NOMO-1 treated with DMSO at 0.1 percent for 48 hours (cell line): ENCODE measurements at regions not wholly inside any gene's neighbourhood (a gene's known extent, or its start where the extent isn't known, plus 50 kb on each side); places are given as distances from the start of the nearest gene placed in this dataset.

Source experiments
- DNase-seq: peaks from one replicate; lab custom pipeline; 2025; ENCODE audit not compliant: unreplicated experiment; lab: John Stamatoyannopoulos, UW

DNA sequence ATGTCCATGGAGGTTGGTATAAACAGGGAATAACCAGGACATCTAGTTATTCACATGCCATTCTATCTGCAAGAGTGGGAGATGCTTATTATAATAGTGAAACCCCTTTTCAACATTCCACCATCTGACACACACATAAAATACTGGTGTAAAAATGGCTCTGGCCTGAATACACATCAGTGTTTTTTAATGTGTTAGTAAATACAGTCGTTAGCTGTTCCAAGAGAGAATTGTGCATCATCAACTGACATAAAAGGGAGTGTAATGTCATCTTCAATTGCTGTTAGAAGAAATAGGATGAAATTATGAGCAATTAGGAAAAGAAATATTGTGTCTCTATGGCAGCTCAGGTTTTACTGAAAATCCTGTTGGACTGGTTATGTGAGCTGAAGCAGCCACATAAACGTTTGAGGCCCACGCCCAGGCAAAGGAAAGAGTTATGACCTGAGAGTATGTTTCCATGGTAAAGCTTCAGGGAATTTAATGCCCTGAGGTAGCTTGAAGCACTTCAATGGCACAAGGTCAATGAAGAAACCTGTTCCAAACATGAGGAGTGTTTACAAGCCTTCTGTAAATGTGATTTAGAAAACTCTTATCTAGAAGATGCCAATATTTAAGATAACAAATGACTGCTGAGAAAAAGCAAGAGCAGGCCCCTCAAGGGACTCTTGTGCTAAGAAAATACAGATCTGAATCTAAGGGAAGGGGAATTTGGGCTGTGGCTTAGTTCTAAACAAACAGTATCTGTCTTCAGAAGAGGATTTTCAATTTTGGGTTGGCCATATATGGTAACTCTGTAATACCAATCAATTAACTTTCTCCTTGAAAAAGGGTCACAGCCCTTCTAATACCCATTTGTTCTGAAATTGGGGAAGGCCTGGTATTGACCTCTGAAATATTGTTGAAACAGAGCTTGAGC lies 384.3 kb downstream of the SEC16B start:
- no peak for DNase-seq

- DNase-seq: no peak
Measured at GRCh38 chr1:177573901-177574300, 396.0 kb downstream of the SEC16B start.

- no peak for DNase-seq
Measured at GRCh38 chr1:177571485-177572076, 398.3 kb downstream of the SEC16B start.

- DNase-seq: no peak
Measured at GRCh38 chr1:177571076-177571475, 398.8 kb downstream of the SEC16B start.

- no peak for DNase-seq
Measured at GRCh38 chr1:177569476-177569875, 398.7 kb downstream of the BRINP2 start.

- no peak for DNase-seq
Measured at GRCh38 chr1:177568622-177569021, 397.9 kb downstream of the BRINP2 start.

DNA sequence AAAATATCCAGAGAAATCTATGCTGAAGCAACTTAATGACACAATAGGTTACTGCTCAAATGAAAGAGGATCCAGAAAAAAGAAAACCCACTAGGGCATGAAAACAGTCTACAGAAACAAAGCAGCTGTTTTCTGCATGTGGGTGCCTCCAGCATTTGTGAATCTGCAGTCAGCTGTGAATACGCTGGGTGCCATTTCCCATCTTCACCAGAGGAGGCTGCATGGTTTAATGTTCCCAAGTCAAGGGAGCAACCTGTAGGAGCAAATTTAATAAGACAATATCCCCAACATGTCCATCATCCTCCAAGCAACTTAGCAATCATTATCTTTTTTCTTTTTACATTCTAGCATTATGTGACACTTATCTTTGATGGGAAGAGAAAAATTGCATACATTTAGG lies 396.6 kb downstream of the BRINP2 start:
- DNase-seq: no peak

- DNase-seq: no peak
Measured at GRCh38 chr1:177566495-177566894, 395.7 kb downstream of the BRINP2 start.

DNA sequence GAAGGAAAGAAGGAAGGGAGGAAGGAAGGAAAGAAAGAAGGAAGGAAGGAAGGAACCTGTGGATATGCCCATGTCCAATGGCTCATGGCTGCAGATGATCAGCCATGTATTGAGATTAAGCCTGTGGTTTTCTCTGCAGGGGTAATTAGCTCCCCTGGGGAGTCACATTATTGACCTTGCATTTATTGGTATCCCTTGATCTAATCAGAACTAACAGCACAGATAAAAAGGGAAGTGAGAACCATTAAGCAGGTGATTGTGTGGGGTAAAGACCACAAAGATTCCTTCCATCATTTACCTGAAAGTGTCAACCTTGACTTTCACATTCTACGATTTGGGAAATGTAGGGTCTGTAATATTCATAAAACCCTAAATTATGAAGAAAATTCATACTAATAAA lies 390.7 kb downstream of the BRINP2 start:
- no peak for DNase-seq

DNA sequence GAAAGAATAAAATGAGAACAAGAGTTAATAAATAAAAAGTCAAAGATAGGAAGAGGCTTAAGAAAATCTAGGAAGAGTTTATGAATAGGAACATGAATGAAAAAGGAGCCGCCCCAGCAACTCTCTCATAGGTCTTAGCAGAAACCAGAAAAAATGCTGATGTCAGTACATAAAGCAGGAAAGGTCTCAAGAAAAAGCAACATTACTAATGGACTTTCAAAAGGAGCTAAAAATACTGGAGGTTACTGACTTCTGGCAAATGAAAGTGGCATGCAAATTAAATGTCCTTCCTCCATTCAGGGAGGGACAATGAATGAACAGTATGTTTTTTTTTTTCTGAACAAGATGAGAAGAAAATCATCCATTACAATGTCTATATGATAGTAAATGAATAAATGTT lies 387.6 kb downstream of the BRINP2 start:
- DNase-seq: no peak

- DNase-seq: no peak
Measured at GRCh38 chr1:177556163-177556562, 385.4 kb downstream of the BRINP2 start.

- no peak for DNase-seq
Measured at GRCh38 chr1:177547200-177547599, 376.4 kb downstream of the BRINP2 start.

DNA sequence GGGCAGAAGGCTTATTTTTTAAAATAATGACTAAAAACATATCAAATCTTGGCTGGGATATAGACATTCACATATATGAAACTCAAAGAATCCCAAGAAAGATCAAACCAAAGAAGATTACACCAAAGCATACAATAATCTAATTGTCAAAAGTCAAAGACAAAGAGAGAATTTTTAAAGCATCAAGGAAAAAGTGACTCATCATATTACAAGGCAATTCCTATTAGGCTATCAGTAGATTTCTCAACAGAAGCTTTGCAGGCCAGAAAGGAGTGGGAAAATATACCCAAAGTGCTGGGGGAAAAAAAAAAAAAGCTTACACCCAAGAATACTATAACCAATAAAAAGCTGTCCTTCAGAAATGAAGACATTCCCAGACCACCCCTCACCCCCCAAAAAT lies 375.6 kb downstream of the BRINP2 start:
- no peak for DNase-seq

- no peak for DNase-seq
Measured at GRCh38 chr1:177526201-177526600, 355.4 kb downstream of the BRINP2 start.

DNA sequence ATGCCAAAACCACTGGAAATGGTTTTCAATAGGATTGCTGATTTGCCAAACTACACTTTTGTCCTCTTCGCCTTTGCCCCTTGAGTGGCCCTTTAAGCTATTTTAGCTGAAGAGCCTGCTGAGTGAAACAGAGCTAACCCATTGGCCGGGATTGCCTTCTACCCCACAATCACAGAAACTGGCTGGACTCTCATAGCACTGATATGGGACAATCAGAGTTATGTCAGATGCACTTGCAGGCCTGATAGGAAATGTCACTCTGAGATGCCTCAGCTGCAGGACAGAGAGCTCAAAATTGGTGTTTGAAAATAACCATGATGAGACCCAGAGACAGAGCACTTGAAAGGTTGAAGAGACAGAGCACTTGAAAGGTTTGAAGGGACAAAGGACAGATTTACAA lies 354.4 kb downstream of the BRINP2 start:
- no peak for DNase-seq

DNA sequence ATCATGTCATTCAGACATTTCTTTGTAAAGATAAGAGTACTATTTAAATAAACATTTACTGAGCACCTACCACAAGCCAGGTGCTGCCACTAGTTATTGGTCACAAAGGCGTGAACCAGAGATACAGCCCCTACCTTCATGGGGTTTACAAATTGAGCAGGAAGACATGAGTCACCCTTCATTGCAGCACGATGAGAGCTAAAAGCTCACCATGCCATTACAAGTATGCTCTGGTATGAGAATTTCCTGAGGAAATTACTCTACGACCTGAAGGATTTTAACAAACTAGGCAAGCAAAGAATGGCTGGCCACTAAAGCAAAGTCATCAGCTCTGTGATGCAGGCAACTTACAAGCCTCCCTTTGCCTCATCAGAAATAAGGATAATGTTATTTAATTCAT lies 346.8 kb downstream of the BRINP2 start:
- no peak for DNase-seq

GRCh38 chr1:177514207-177514606 lies 343.4 kb downstream of the BRINP2 start:
- DNase-seq: no peak

DNA sequence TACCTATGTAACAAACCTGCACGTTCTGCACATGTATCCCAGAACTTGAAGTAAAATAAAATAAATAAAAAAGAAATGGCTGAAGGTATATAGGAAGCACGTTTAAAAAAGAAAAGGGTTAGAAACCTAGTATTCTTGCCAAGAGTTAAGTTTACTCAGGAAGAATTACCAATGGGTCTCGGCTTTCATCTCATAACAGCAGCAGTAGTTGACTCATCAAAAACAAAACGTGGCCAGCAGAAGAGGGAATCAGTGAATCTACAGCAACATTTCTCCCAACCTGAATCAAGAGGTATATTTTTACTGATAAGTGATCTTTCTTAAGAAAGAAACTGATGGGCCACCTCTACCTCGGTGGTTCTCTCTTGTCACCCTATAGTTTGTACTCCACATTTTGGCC lies 340.3 kb downstream of the BRINP2 start:
- no peak for DNase-seq

GRCh38 chr1:177505905-177506590 lies 335.3 kb downstream of the BRINP2 start:
- DNase-seq: no peak

GRCh38 chr1:177495878-177496277 lies 325.1 kb downstream of the BRINP2 start:
- DNase-seq: no peak

DNA sequence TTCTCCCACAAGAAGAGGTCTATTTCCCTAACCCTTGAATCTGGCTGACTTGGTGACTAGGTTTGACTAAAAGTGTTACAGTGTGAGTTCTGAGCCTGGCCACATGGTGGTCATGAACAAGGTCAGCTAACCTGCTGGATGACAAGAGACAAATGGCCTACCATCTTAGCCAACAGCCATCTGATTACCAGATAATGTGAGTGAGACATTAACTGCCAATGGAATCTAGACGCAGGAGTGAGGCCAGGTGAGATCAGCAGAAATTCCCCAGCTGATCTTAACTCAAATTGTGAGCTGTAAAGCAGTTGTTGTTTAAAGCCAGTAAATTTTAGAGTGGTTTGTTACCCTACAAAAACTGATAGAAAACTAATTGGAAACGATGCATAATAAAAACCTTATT lies 320.0 kb downstream of the BRINP2 start:
- DNase-seq: no peak

DNA sequence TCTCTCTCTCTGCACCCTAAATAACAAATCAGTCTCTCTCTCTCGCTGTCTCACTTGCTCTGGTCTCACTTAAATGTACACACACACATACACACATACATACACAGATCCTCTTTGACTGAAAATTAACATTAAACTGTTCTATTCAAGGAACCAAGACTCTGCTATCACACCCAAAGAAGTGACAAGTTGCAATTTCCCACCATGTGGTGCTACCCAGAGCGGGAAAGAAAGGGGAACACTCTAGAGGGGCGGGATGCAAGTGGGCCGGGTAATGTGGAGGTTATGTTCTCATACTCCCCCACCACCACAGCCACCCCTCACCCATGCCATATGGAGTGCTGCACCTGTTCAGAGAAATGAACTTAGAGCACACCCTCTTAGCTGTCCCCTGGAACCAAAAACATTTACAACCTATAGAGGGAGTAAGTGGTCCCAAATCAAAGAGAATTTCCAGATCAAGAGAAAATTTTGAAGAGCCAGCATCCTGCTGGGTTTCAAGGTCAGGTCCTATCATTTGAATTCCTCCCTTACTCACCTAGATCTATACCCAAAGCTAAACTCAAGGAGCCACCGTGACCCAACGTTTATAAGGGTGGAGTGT lies 319.4 kb downstream of the BRINP2 start:
- DNase-seq: no peak
